ENCODE measurements at regions not wholly inside any gene's neighbourhood (a gene's known extent, or its start where the extent isn't known, plus 50 kb on each side); places are given as distances from the start of the nearest gene placed in this dataset.

DNA sequence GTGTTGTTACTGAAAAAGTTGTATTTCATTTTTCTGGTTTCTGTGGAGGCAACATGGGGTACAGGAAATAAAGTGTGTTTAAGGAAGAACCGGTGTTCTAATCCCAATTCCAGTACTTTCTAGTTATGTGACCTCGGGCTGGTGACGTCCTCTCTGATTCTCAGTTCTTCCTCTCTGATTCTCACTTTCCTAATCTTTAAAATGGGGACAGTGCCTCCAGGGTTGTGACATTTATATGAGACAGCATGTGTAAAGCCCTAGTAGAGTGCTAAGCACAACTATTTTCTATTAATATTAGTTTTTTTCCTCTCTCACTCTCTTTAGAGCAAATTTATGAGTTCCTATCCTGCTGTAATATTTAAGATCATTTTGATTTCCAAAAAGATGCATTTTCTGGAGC, 50.9 kb upstream of the PTPDC1 start:
- Histone ChIP-seq H3K4me1 (ENCODE audit: control insufficient read depth, extremely low read depth, insufficient read depth, low read length) (peaks cover 13% of the 10 kb centered on the region), H3K27ac (ENCODE audit: control insufficient read depth, insufficient read depth, low read length) (no peak overlapping the region), H3K9ac (ENCODE audit: control insufficient read depth, extremely low read depth, insufficient read depth, low read length) (no peak overlapping the region), H4K20me1 (ENCODE audit: control insufficient read depth, extremely low read depth, insufficient read depth, low read length) (no peaks in the 10 kb centered on the region), H3K79me2 (ENCODE audit: control insufficient read depth, insufficient read depth, low read length) (peaks cover 11% of the 10 kb centered on the region), H3K36me3 (ENCODE audit: control insufficient read depth in 2 of 2, extremely low read depth in 1 of 2, insufficient read depth in 2 of 2, low read length in 2 of 2) (no peaks in the 10 kb centered on the region), H3K27me3 (ENCODE audit: control insufficient read depth, extremely low read depth, insufficient read depth, low read length) (no peaks in the 10 kb centered on the region), H3K9me3 (ENCODE audit: control insufficient read depth, low read depth, low read length) (no peaks in the 10 kb centered on the region), H2AFZ (ENCODE audit: control insufficient read depth, low read length) (no peak overlapping the region), H3K4me3 (ENCODE audit: control insufficient read depth in 2 of 3, extremely low read depth in 1 of 3, insufficient read depth in 2 of 3, low read depth in 1 of 3, low read length in 3 of 3) (no peak overlapping the region), H3K9me1 (ENCODE audit: control insufficient read depth, extremely low read depth, insufficient read depth, low read length) (no peaks in the 10 kb centered on the region), H3K4me2 (ENCODE audit: control insufficient read depth, extremely low read depth, insufficient read depth, low read depth, low read length) (no peak overlapping the region)
- dilution Hi-C loops (cut with MboI; ENCODE audit: extremely low pct_ligation_motif_present, low sequenced_read_pairs) = no loop called here
- DNase-seq (ENCODE audit: low read depth, low spot score) (no peak), FAIRE-seq (no peak)
- TF ChIP-seq, protein P1, sequence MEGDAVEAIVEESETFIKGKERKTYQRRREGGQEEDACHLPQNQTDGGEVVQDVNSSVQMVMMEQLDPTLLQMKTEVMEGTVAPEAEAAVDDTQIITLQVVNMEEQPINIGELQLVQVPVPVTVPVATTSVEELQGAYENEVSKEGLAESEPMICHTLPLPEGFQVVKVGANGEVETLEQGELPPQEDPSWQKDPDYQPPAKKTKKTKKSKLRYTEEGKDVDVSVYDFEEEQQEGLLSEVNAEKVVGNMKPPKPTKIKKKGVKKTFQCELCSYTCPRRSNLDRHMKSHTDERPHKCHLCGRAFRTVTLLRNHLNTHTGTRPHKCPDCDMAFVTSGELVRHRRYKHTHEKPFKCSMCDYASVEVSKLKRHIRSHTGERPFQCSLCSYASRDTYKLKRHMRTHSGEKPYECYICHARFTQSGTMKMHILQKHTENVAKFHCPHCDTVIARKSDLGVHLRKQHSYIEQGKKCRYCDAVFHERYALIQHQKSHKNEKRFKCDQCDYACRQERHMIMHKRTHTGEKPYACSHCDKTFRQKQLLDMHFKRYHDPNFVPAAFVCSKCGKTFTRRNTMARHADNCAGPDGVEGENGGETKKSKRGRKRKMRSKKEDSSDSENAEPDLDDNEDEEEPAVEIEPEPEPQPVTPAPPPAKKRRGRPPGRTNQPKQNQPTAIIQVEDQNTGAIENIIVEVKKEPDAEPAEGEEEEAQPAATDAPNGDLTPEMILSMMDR (optimal IDR thresholded peaks at IDR 0.05 in 1 of 3, IDR thresholded peaks at IDR 0.05 in 1 of 3, conservative IDR thresholded peaks at IDR 0.05 in 1 of 3; ENCODE audit: extremely low read depth in 1 of 3, insufficient read depth in 2 of 3, low read length in 3 of 3) = no peak
- TF ChIP-seq EZH2 (IDR thresholded peaks at IDR 0.05; ENCODE audit: low read length) = no peak

DNA sequence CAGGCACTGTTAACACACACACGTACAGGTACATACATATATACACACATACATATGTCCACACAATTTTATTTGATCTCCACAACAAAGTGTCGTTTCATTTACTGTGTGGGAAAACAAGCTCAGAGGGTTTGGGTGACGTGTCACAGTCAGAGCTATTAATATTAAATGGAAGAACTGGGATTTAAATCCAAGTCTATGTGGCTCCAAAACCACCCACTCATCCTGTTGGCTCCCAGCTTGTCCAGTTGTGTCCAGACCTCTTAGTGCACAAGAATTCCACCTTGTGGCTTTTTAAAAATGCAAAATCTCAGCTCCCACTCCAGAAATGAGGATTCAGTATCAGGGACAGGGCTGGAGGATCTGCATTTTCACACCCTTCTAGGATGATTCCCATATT, 52.3 kb upstream of the PTPDC1 start:
- peak overlapping the region; percentile 86 for H3K4me2 ChIP-seq (ENCODE audit: control insufficient read depth, extremely low read depth, insufficient read depth, low read depth, low read length)
- H3K9ac ChIP-seq (ENCODE audit: control insufficient read depth, extremely low read depth, insufficient read depth, low read length) = no peak overlapping the region
- no peak overlapping the region for H3K27ac ChIP-seq (ENCODE audit: control insufficient read depth, insufficient read depth, low read length)
- H3K4me1 ChIP-seq (ENCODE audit: control insufficient read depth, extremely low read depth, insufficient read depth, low read length) = peaks cover 13% of the 10 kb centered on the region
- no peaks in the 10 kb centered on the region for H4K20me1 ChIP-seq (ENCODE audit: control insufficient read depth, extremely low read depth, insufficient read depth, low read length)
- H3K36me3 ChIP-seq (ENCODE audit: control insufficient read depth in 2 of 2, extremely low read depth in 1 of 2, insufficient read depth in 2 of 2, low read length in 2 of 2) = no peaks in the 10 kb centered on the region
- peaks cover 11% of the 10 kb centered on the region for H3K79me2 ChIP-seq (ENCODE audit: control insufficient read depth, insufficient read depth, low read length)
- DNase-seq (ENCODE audit: low read depth, low spot score) (no peak), FAIRE-seq (no peak)
- H3K27me3 ChIP-seq (ENCODE audit: control insufficient read depth, extremely low read depth, insufficient read depth, low read length) = no peaks in the 10 kb centered on the region
- no peaks in the 10 kb centered on the region for H3K9me3 ChIP-seq (ENCODE audit: control insufficient read depth, low read depth, low read length)
- TF ChIP-seq, protein P1 (optimal IDR thresholded peaks at IDR 0.05 in 1 of 3, IDR thresholded peaks at IDR 0.05 in 1 of 3, conservative IDR thresholded peaks at IDR 0.05 in 1 of 3; ENCODE audit: extremely low read depth in 1 of 3, insufficient read depth in 2 of 3, low read length in 3 of 3) = no peak
- no peak for TF ChIP-seq EZH2 (IDR thresholded peaks at IDR 0.05; ENCODE audit: low read length)
- dilution Hi-C loops (cut with MboI; ENCODE audit: extremely low pct_ligation_motif_present, low sequenced_read_pairs) = no loop called here
- peak overlapping the region in 1 of 3 experiments; percentile 95 for H3K4me3 ChIP-seq (ENCODE audit: control insufficient read depth in 2 of 3, extremely low read depth in 1 of 3, insufficient read depth in 2 of 3, low read depth in 1 of 3, low read length in 3 of 3)
- no peak overlapping the region for H2AFZ ChIP-seq (ENCODE audit: control insufficient read depth, low read length)
- no peaks in the 10 kb centered on the region for H3K9me1 ChIP-seq (ENCODE audit: control insufficient read depth, extremely low read depth, insufficient read depth, low read length)
